PFSK-1 (cell line): ENCODE measurements at regions not wholly inside any gene's neighbourhood (a gene's known extent, or its start where the extent isn't known, plus 50 kb on each side); places are given as distances from the start of the nearest gene placed in this dataset.

Experiments
- FOXP2 ChIP-seq: optimal IDR thresholded peaks from 2 replicates; pipeline ENCODE3; 2011; ENCODE audit warnings: borderline replicate concordance, control low read depth, inconsistent platforms; ENCODE audit not compliant: insufficient read depth; ENCODE audit errors: extremely low read length, extremely low read depth
- POLR2AphosphoS5 ChIP-seq: IDR thresholded peaks from 2 replicates; pipeline ENCODE4 v1.6.1; 2012; ENCODE audit warnings: low read depth, mild to moderate bottlenecking, control low read depth, low read length, moderate library complexity
- REST ChIP-seq, 2 experiments: IDR thresholded peaks; 2 replicates each; pipeline versions ENCODE4 v1.6.1 to v1.8.0; 2011 to 2012; ENCODE audit warnings: low read depth in 2 of 2, low read length in 2 of 2, control low read depth in 1 of 2, inconsistent platforms in 1 of 2, mild to moderate bottlenecking in 1 of 2, moderate library complexity in 1 of 2; ENCODE audit not compliant: insufficient read depth in 1 of 2
- SIN3A ChIP-seq: IDR thresholded peaks from 2 replicates; pipeline ENCODE4 v1.6.1; 2012; ENCODE audit warnings: mild to moderate bottlenecking, low read length, moderate library complexity, borderline replicate concordance; ENCODE audit not compliant: insufficient read depth
- TAF1 ChIP-seq: IDR thresholded peaks from 2 replicates; pipeline ENCODE4 v1.6.1; 2012; ENCODE audit warnings: low read length, control low read depth, borderline replicate concordance; ENCODE audit not compliant: insufficient read depth

GRCh38 chr13:82566864-82567263 is 1315.4 kb downstream of the SLITRK1 start:
- TF ChIP-seq POLR2AphosphoS5 = no peak
- no peak for TF ChIP-seq TAF1
- TF ChIP-seq REST (IDR thresholded peaks at IDR 0.05; ENCODE audit: insufficient read depth in 1 of 2, low read depth in 2 of 2, low read length in 2 of 2) = no peak
- no peak for TF ChIP-seq FOXP2
- TF ChIP-seq SIN3A = no peak
